VCaP (cell line): ENCODE measurements at regions not wholly inside any gene's neighbourhood (a gene's known extent, or its start where the extent isn't known, plus 50 kb on each side); places are given as distances from the start of the nearest gene placed in this dataset.
A peak's percentile ranks its signal among the peaks of the same experiment; 100 is the strongest.

Experiments
- H3K27ac ChIP-seq: fragments of 450-650 bp; 2 replicates; pipeline ENCODE4 v1.5.1; 2017
- CTCF ChIP-seq: fragments of 450-650 bp; conservative IDR thresholded peaks from 2 replicates; pipeline ENCODE4 v1.5.1; 2017; ENCODE audit warnings: mild to moderate bottlenecking, moderate library complexity

- no peak for TF ChIP-seq CTCF
- no peak overlapping the region for H3K27ac ChIP-seq
Observed at GRCh38 chr10:53005612-53006345, 233.2 kb upstream of the MBL2 start.

- no peak for TF ChIP-seq CTCF
- H3K27ac ChIP-seq: no peak overlapping the region
Observed at GRCh38 chr10:53003094-53003493, 230.5 kb upstream of the MBL2 start.

GRCh38 chr10:52999681-53000080, 227.1 kb upstream of the MBL2 start:
- TF ChIP-seq CTCF: no peak
- peak overlapping the region; percentile 61 for H3K27ac ChIP-seq

GRCh38 chr10:52999258-52999657, 226.7 kb upstream of the MBL2 start:
- H3K27ac ChIP-seq: peak overlapping the region; percentile 61
- TF ChIP-seq CTCF: no peak

- no peak for TF ChIP-seq CTCF
- no peak overlapping the region for H3K27ac ChIP-seq
Observed at GRCh38 chr10:52997007-52997406, 224.4 kb upstream of the MBL2 start.

GRCh38 chr10:52994370-52994769, 221.8 kb upstream of the MBL2 start:
- H3K27ac ChIP-seq: no peak overlapping the region
- TF ChIP-seq CTCF: no peak

GRCh38 chr10:52993109-52993508, 220.5 kb upstream of the MBL2 start:
- H3K27ac ChIP-seq: no peak overlapping the region
- no peak for TF ChIP-seq CTCF
